ENCODE measurements at regions not wholly inside any gene's neighbourhood (a gene's known extent, or its start where the extent isn't known, plus 50 kb on each side); places are given as distances from the start of the nearest gene placed in this dataset.

GRCh38 chr1:193841857-193842256 is 655.4 kb upstream of the B3GALT2 start:
- Histone ChIP-seq H3K9ac (ENCODE audit: low read length in 3 of 3) (no peak overlapping the region), H3K9me3 (ENCODE audit: control insufficient read depth in 2 of 3, insufficient read depth in 1 of 3, low read length in 3 of 3) (no peaks in the 10 kb centered on the region), H3K27me3 (ENCODE audit: control insufficient read depth, insufficient read depth, low read length) (no peaks in the 10 kb centered on the region), H3K4me1 (ENCODE audit: control insufficient read depth in 2 of 3, insufficient read depth in 2 of 3, low read depth in 1 of 3, low read length in 3 of 3) (no peaks in the 10 kb centered on the region), H3K27ac (ENCODE audit: low read depth in 2 of 2, low read length in 2 of 2) (no peak overlapping the region), H3K36me3 (ENCODE audit: control insufficient read depth in 2 of 3, insufficient read depth in 3 of 3, low read length in 3 of 3) (no peaks in the 10 kb centered on the region), H3K4me3 (ENCODE audit: low read length in 3 of 3) (no peak overlapping the region)
- intact Hi-C loops (cut with DNase I), result no loop called here
- no peak for FAIRE-seq
- DNase-seq, result no peak
- TF ChIP-seq CTCF (IDR thresholded peaks at IDR 0.05; ENCODE audit: borderline replicate concordance, extremely low read depth, insufficient read depth), result no peak

- H3K4me1 ChIP-seq (ENCODE audit: control insufficient read depth in 2 of 3, insufficient read depth in 2 of 3, low read depth in 1 of 3, low read length in 3 of 3), result no peaks in the 10 kb centered on the region
- no peaks in the 10 kb centered on the region for H3K36me3 ChIP-seq (ENCODE audit: control insufficient read depth in 2 of 3, insufficient read depth in 3 of 3, low read length in 3 of 3)
- no peaks in the 10 kb centered on the region for H3K27me3 ChIP-seq (ENCODE audit: control insufficient read depth, insufficient read depth, low read length)
- DNase-seq (no peak), FAIRE-seq (no peak)
- H3K9me3 ChIP-seq (ENCODE audit: control insufficient read depth in 2 of 3, insufficient read depth in 1 of 3, low read length in 3 of 3), result peaks cover 0 to 18% (median 8%) of the 10 kb centered on the region in 3 donors
- no peak overlapping the region for H3K4me3 ChIP-seq (ENCODE audit: low read length in 3 of 3)
- intact Hi-C loops (cut with DNase I), result no loop called here
- H3K27ac ChIP-seq (ENCODE audit: low read depth in 2 of 2, low read length in 2 of 2), result no peak overlapping the region
- H3K9ac ChIP-seq (ENCODE audit: low read length in 3 of 3), result no peak overlapping the region
- TF ChIP-seq CTCF (IDR thresholded peaks at IDR 0.05; ENCODE audit: borderline replicate concordance, extremely low read depth, insufficient read depth), result no peak
Measured at GRCh38 chr1:193831465-193831864, 645.1 kb upstream of the B3GALT2 start.

- FAIRE-seq (no peak), DNase-seq (no peak)
- Histone ChIP-seq H3K4me3 (ENCODE audit: low read length in 3 of 3) (no peak overlapping the region), H3K9ac (ENCODE audit: low read length in 3 of 3) (no peak overlapping the region), H3K27me3 (ENCODE audit: control insufficient read depth, insufficient read depth, low read length) (no peaks in the 10 kb centered on the region), H3K27ac (ENCODE audit: low read depth in 2 of 2, low read length in 2 of 2) (no peak overlapping the region), H3K36me3 (ENCODE audit: control insufficient read depth in 2 of 3, insufficient read depth in 3 of 3, low read length in 3 of 3) (no peaks in the 10 kb centered on the region), H3K4me1 (ENCODE audit: control insufficient read depth in 2 of 3, insufficient read depth in 2 of 3, low read depth in 1 of 3, low read length in 3 of 3) (no peaks in the 10 kb centered on the region), H3K9me3 (ENCODE audit: control insufficient read depth in 2 of 3, insufficient read depth in 1 of 3, low read length in 3 of 3) (peaks cover 0 to 18% (median 8%) of the 10 kb centered on the region in 3 donors)
- intact Hi-C loops (cut with DNase I), result no loop called here
- TF ChIP-seq CTCF (IDR thresholded peaks at IDR 0.05; ENCODE audit: borderline replicate concordance, extremely low read depth, insufficient read depth), result no peak
Measured at GRCh38 chr1:193827516-193827915, 641.1 kb upstream of the B3GALT2 start.

- no peak for FAIRE-seq
- no peak overlapping the region for H3K27ac ChIP-seq (ENCODE audit: low read depth in 2 of 2, low read length in 2 of 2)
Measured at GRCh38 chr1:193819376-193819775, 633.0 kb upstream of the B3GALT2 start.

More at GRCh38 chr1:193819376-193819775, 633.0 kb upstream of the B3GALT2 start:
- H3K4me1 ChIP-seq (ENCODE audit: control insufficient read depth in 2 of 3, insufficient read depth in 2 of 3, low read depth in 1 of 3, low read length in 3 of 3), result no peaks in the 10 kb centered on the region
- intact Hi-C loops (cut with DNase I), result no loop called here
- no peak overlapping the region for H3K4me3 ChIP-seq (ENCODE audit: low read length in 3 of 3)
- no peaks in the 10 kb centered on the region for H3K27me3 ChIP-seq (ENCODE audit: control insufficient read depth, insufficient read depth, low read length)
- peaks cover 0 to 5% (median 0%) of the 10 kb centered on the region in 3 donors for H3K9me3 ChIP-seq (ENCODE audit: control insufficient read depth in 2 of 3, insufficient read depth in 1 of 3, low read length in 3 of 3)
- H3K9ac ChIP-seq (ENCODE audit: low read length in 3 of 3), result no peak overlapping the region
- H3K36me3 ChIP-seq (ENCODE audit: control insufficient read depth in 2 of 3, insufficient read depth in 3 of 3, low read length in 3 of 3), result no peaks in the 10 kb centered on the region
- no peak for TF ChIP-seq CTCF (IDR thresholded peaks at IDR 0.05; ENCODE audit: borderline replicate concordance, extremely low read depth, insufficient read depth)
- no peak for DNase-seq

Data from kidney (tissue), 13 donors.